ENCODE measurements at regions not wholly inside any gene's neighbourhood (a gene's known extent, or its start where the extent isn't known, plus 50 kb on each side); places are given as distances from the start of the nearest gene placed in this dataset.

- no peak for TF ChIP-seq CTCF (conservative IDR thresholded peaks at IDR 0.05 in 1 of 2, IDR thresholded peaks at IDR 0.05 in 1 of 2; ENCODE audit: extremely low read depth in 1 of 2, insufficient read depth in 1 of 2, low read depth in 1 of 2, low read length in 2 of 2)
- no peak for TF ChIP-seq EZH2 (IDR thresholded peaks at IDR 0.05; ENCODE audit: borderline replicate concordance, low read length)
These were observed 174.2 kb downstream of the ANKRD60 start for GRCh38 chr20:58054082-58054779.
